H54 (cell line): ENCODE measurements at regions not wholly inside any gene's neighbourhood (a gene's known extent, or its start where the extent isn't known, plus 50 kb on each side); places are given as distances from the start of the nearest gene placed in this dataset.
"Not testable (repeated sequence)": the region's sequence is repeated elsewhere in the genome, so short reads cannot be mapped to it uniquely, and the experiment has no call there.

ENCODE experiments used
- DNase-seq: peaks from one replicate; pipeline ENCODE4 v3.0.0; 2011; ENCODE audit warnings: low spot score, mixed read lengths; ENCODE audit not compliant: insufficient read length
- FAIRE-seq: peaks from 3 replicates; lab custom pipeline; 2011; peaks lifted over from hg19 to GRCh38; lab: Jason Lieb, UNC
- POLR2A ChIP-seq: IDR thresholded peaks from 2 replicates; pipeline ENCODE4 v1.6.1; 2011; ENCODE audit warnings: low read depth, mild to moderate bottlenecking, low read length

GRCh38 chr9:90478821-90479220, 163.8 kb downstream of the DIRAS2 start:
- FAIRE-seq (no peak), DNase-seq (no peak)
- TF ChIP-seq POLR2A, result no peak

GRCh38 chr9:90485028-90485427, 157.6 kb downstream of the DIRAS2 start:
- DNase-seq (no peak), FAIRE-seq (no peak)
- TF ChIP-seq POLR2A, result no peak

- FAIRE-seq (no peak), DNase-seq (no peak)
Observed at GRCh38 chr9:90489066-90489465, 153.6 kb downstream of the DIRAS2 start.

GRCh38 chr9:90499761-90500160, 142.9 kb downstream of the DIRAS2 start:
- FAIRE-seq, result no peak
- DNase-seq, result no peak
- no peak for TF ChIP-seq POLR2A

More at GRCh38 chr9:90489066-90489465, 153.6 kb downstream of the DIRAS2 start:
- TF ChIP-seq POLR2A, result no peak

GRCh38 chr9:90502134-90502533, 140.5 kb downstream of the DIRAS2 start:
- DNase-seq, result no peak
- no peak for FAIRE-seq
- TF ChIP-seq POLR2A, result no peak

- no peak for DNase-seq
- TF ChIP-seq POLR2A, result no peak
- no peak for FAIRE-seq
Observed at GRCh38 chr9:90504486-90504885, 138.1 kb downstream of the DIRAS2 start.

- DNase-seq (no peak), FAIRE-seq (no peak)
- no peak for TF ChIP-seq POLR2A
Observed at GRCh38 chr9:90505695-90506094, 136.9 kb downstream of the DIRAS2 start.

- DNase-seq, FAIRE-seq: not testable (repeated sequence)
Observed at GRCh38 chr9:90506402-90506801, 136.2 kb downstream of the DIRAS2 start.

GRCh38 chr9:90507621-90508020, 135.0 kb downstream of the DIRAS2 start:
- FAIRE-seq (no peak), DNase-seq (no peak)
- TF ChIP-seq POLR2A, result no peak

- DNase-seq (no peak), FAIRE-seq (no peak)
- no peak for TF ChIP-seq POLR2A
Observed at GRCh38 chr9:90508940-90509339, 133.7 kb downstream of the DIRAS2 start.

GRCh38 chr9:90511711-90512110, 130.9 kb downstream of the DIRAS2 start:
- FAIRE-seq, result no peak
- TF ChIP-seq POLR2A, result no peak

GRCh38 chr9:90514877-90515276, 127.7 kb downstream of the DIRAS2 start:
- FAIRE-seq (no peak), DNase-seq (no peak)
- no peak for TF ChIP-seq POLR2A

More at GRCh38 chr9:90511711-90512110, 130.9 kb downstream of the DIRAS2 start:
- no peak for DNase-seq

GRCh38 chr9:90515510-90515909, 127.1 kb downstream of the DIRAS2 start:
- no peak for TF ChIP-seq POLR2A
- DNase-seq, result no peak
- no peak for FAIRE-seq

GRCh38 chr9:90517103-90517502, 125.5 kb downstream of the DIRAS2 start:
- no peak for TF ChIP-seq POLR2A
- FAIRE-seq, result no peak
- no peak for DNase-seq

GRCh38 chr9:90521811-90522570, 120.6 kb downstream of the DIRAS2 start:
- DNase-seq (no peak), FAIRE-seq (no peak)
- no peak for TF ChIP-seq POLR2A
